Epithelial cell of proximal tubule (primary cell): ENCODE measurements at regions not wholly inside any gene's neighbourhood (a gene's known extent, or its start where the extent isn't known, plus 50 kb on each side); places are given as distances from the start of the nearest gene placed in this dataset.

Experiments
- DNase-seq: peaks from one replicate; pipeline ENCODE4 v3.0.0-alpha.2; 2011; ENCODE audit warnings: low read depth
- H3K4me3 ChIP-seq: 2 replicates; pipeline ENCODE4 v1.5.1; 2011; ENCODE audit warnings: low read depth, mild to moderate bottlenecking, low read length
- TF ChIP-seq, protein P1 (sequence below): conservative IDR thresholded peaks from 2 replicates; pipeline ENCODE4 v1.5.1; 2012; ENCODE audit warnings: low read depth, mild to moderate bottlenecking, low read length

DNA sequence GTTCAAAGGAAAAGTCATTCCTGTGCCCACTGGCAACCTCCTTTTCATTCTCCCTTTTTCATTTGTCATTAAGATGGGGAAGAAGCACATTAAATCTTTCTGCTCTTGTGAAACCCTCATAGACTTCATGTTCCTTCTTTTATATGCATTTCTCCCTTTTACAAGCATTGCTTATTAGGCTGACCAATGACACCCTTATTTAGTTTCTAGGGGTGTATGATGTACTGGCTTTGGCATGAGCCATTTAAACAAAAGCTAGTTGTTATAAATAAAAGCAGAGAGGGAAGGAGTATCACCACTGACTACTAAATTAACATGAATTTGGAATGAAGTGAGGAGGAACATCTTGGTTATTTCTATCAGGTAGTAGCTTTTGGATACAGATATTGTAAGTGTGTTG is 68.2 kb upstream of the PCDH9 start:
- H3K4me3 ChIP-seq = no peak overlapping the region
- no peak for DNase-seq
- TF ChIP-seq, protein P1, sequence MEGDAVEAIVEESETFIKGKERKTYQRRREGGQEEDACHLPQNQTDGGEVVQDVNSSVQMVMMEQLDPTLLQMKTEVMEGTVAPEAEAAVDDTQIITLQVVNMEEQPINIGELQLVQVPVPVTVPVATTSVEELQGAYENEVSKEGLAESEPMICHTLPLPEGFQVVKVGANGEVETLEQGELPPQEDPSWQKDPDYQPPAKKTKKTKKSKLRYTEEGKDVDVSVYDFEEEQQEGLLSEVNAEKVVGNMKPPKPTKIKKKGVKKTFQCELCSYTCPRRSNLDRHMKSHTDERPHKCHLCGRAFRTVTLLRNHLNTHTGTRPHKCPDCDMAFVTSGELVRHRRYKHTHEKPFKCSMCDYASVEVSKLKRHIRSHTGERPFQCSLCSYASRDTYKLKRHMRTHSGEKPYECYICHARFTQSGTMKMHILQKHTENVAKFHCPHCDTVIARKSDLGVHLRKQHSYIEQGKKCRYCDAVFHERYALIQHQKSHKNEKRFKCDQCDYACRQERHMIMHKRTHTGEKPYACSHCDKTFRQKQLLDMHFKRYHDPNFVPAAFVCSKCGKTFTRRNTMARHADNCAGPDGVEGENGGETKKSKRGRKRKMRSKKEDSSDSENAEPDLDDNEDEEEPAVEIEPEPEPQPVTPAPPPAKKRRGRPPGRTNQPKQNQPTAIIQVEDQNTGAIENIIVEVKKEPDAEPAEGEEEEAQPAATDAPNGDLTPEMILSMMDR = no peak

DNA sequence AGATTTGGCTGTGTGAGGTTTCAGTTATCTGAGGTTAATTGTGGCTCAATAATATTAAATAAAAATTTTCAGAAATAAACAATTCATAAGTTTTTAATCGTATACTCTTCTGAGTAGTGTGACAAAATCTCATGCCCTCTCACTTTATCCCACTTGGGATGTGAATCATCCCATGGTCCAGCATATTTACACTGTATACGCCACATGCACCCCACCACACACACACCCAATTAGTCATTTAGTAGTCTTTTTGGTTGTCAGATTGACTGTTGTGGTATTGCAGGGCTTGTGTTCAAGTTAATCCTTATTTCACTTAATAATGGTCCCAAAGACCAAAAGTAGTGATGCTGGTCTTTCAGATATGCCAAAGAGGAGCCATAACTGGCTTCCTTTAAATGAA is 66.4 kb upstream of the PCDH9 start:
- H3K4me3 ChIP-seq = no peak overlapping the region
- TF ChIP-seq, protein P1 = no peak
- no peak for DNase-seq

DNA sequence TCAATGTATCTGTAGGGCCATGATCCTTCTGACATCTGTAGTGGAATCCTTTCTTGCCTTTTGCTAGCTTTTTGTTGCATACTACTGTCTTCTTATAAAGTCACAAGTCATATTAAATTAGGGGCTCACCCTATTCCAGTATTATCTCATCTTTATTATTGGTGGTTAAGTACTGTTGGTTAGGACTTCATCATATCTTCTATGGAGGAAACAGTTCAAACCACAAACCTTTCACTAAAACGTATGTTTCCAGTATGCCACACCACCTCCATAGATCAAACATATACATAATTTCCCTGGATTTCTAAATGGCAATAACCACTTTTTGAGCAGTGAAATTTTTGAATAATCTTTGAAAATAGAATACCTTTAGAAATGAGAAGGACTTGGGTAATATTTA is 62.8 kb upstream of the PCDH9 start:
- TF ChIP-seq, protein P1 = no peak
- no peak for DNase-seq
- no peak overlapping the region for H3K4me3 ChIP-seq

DNA sequence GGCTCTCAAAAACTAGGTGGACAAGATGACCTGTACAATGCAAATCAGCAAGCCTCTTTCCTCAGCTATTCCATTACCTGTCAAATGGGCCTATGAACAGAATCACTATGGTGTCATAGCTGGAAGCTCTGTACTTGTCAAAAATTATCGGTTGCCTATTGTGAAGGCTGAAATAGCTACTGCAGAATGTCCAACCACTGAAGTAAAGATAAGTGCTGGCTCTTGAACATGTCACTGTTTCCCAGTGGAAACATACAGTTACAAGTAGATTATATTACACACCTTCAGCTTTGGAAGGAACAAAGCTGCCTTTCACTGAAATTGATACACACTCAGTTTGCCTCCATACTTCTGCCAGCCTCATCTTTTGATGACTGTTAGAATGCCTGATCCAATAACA is 55.5 kb upstream of the PCDH9 start:
- DNase-seq = no peak
- H3K4me3 ChIP-seq = no peak overlapping the region
- TF ChIP-seq, protein P1 = no peak

DNA sequence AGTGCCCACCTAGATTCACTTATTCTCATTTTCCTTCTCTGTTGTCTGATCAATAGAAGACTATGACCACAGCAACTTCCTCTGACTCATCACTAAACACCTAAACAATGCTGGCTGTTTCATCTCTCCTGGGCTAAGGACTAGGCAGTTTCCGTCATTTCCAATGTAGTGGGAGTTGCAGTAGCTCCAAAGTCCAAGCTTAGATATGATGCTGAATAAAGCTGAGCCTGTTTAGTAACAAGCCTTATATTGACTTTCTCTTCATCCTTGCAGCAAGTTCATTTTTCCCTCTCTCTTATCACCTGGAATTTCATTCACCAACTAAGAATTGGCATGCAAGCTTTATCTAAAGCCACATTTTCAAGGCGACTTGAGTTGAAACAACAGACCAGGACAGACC is 53.5 kb upstream of the PCDH9 start:
- DNase-seq = no peak
- no peak overlapping the region for H3K4me3 ChIP-seq
- TF ChIP-seq, protein P1 = no peak

DNA sequence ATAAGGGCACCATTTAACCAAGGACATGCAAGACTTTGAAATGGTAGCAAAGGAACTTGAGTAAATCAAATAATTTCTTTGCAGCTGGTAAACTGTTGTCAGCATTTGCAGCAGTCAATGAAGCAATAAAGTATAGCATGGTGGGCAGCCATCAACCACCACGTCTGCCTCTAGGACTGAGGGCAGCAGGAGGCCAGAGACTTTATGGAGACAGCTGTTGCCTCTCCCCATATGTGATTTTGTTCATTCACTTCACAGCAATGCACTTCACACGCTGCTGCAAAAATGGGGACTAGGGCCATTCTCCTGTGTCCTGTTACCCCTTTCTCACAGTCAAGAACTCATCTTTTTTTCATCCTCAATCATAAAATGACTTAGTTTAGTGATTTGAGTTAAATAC is 51.3 kb upstream of the PCDH9 start:
- TF ChIP-seq, protein P1 = no peak
- H3K4me3 ChIP-seq = no peak overlapping the region
- no peak for DNase-seq
